ENCODE measurements at regions not wholly inside any gene's neighbourhood (a gene's known extent, or its start where the extent isn't known, plus 50 kb on each side); places are given as distances from the start of the nearest gene placed in this dataset.

DNA sequence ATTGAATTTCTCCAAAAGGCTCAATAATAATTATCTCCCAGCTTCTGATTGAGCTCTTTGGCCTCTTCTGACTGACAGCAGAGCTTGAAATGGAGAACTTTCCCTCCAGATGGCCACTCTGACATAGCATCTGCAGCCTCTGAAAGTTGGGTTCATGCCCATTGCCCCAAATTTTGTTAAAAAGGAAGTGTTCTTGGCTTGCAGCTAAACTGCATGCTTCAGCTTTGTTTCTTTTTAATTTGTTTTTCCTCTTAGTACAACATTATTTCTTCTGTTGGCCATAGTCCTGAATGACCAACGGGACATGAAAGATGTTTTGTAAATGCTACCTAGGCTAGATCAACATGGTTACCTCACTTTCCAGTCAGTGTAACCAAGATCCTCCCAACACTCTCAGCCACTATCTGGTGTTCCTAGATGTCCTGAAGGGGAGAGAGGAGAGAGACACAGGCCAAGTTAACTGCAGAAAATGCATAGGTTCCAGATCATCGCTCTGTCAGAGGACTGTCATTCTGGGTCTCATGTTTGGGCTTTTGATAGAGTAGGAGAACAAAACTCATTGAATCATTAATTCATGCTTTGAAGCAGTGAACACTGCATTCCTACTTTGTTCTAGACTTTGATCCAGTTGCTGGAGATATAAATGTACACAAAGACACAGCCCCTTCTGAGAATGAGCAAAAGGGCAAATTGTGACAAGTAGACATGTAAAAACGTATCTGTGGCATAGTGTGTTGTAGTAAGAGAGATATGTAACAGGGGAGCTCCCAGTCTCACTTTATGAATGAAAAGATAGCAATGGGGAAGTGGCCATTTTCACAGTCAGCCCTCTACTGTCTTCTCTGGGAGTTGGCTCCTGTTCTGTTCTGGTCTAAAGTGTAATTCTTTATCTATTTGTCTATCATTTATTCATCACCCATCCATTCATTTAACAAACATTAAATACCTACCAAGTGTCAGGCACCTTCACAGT, 156.2 kb downstream of the ZNF621 start:
- WGBS: 65% methylated on average over 3 of the region's 3 CpGs
- no peak for TF ChIP-seq POLR2AphosphoS5 (IDR thresholded peaks at IDR 0.05)
- TF ChIP-seq EP300 (IDR thresholded peaks at IDR 0.05): no peak

DNA sequence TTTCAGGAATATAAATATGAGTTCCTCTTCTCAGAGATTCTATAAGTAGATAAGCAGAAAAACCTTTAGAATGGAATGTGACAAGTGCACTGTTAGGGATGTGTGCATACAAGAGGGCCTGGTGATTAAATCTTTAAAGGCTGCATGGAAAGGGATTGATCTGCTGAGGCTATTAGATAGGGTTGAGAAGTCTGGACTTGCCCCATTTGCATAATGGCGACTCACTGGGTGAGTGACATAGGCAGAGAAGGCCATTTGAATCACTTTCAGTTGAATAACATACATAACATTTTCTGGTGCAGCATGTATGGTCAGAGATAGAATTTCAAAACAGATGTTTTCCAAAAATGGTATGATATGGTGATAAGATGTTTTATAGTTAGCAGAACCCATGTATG, 156.9 kb downstream of the ZNF621 start:
- intact Hi-C loops (cut with DNase I): no loop called here
- no peak overlapping the region for H3K27ac ChIP-seq (replicated peaks in 1 of 4)
- 90% methylated on average over 1 of the region's 1 CpG for WGBS
- TF ChIP-seq EP300 (IDR thresholded peaks at IDR 0.05) (no peak), POLR2A (IDR thresholded peaks at IDR 0.05; ENCODE audit: low read depth) (no peak), POLR2AphosphoS5 (IDR thresholded peaks at IDR 0.05) (no peak)
- TF ChIP-seq, protein P1, sequence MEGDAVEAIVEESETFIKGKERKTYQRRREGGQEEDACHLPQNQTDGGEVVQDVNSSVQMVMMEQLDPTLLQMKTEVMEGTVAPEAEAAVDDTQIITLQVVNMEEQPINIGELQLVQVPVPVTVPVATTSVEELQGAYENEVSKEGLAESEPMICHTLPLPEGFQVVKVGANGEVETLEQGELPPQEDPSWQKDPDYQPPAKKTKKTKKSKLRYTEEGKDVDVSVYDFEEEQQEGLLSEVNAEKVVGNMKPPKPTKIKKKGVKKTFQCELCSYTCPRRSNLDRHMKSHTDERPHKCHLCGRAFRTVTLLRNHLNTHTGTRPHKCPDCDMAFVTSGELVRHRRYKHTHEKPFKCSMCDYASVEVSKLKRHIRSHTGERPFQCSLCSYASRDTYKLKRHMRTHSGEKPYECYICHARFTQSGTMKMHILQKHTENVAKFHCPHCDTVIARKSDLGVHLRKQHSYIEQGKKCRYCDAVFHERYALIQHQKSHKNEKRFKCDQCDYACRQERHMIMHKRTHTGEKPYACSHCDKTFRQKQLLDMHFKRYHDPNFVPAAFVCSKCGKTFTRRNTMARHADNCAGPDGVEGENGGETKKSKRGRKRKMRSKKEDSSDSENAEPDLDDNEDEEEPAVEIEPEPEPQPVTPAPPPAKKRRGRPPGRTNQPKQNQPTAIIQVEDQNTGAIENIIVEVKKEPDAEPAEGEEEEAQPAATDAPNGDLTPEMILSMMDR (IDR thresholded peaks at IDR 0.05): no peak
- no peaks in the 10 kb centered on the region for H3K27me3 ChIP-seq
- H3K4me3 ChIP-seq: no peak overlapping the region
- H3K4me1 ChIP-seq: no peaks in the 10 kb centered on the region
- no peaks in the 10 kb centered on the region for H3K36me3 ChIP-seq
- H3K9me3 ChIP-seq: no peaks in the 10 kb centered on the region
- DNase-seq (ENCODE audit: extremely low spot score): no peak

More for the DNA sequence above, 156.2 kb downstream of the ZNF621 start:
- H3K4me3 ChIP-seq: no peak overlapping the region
- no peaks in the 10 kb centered on the region for H3K4me1 ChIP-seq
- H3K9me3 ChIP-seq: no peaks in the 10 kb centered on the region
- no peak overlapping the region for H3K27ac ChIP-seq (replicated peaks in 1 of 4)
- no peak for DNase-seq (ENCODE audit: extremely low spot score)
- H3K27me3 ChIP-seq: no peaks in the 10 kb centered on the region
- no peaks in the 10 kb centered on the region for H3K36me3 ChIP-seq
- intact Hi-C loops (cut with DNase I): no loop called here

DNA sequence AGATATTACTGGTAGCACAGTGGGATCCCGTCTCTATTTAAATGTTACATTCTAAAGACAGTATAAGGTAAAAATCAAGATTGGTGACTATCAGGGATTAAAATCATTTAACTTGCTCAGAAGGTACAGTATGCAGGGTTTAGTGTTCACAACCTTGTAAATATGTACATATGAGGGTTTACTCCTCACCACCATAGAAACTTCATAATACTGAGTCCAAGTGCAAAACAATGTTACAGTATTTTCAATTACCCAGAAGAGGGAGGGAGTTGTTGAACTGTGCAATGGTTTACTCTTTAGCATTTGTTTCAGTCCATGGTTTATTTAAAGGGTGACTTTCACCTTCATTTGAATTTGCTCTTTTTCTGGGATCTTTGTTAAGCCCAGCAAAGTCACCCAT, 165.1 kb downstream of the ZNF621 start:
- peaks cover 32 to 44% (median 38%) of the 10 kb centered on the region in 4 donors for H3K4me1 ChIP-seq
- H3K9me3 ChIP-seq: no peaks in the 10 kb centered on the region
- WGBS: 91% methylated on average over 1 of the region's 1 CpG
- H3K27me3 ChIP-seq: no peaks in the 10 kb centered on the region
- H3K4me3 ChIP-seq: no peak overlapping the region
- no peaks in the 10 kb centered on the region for H3K36me3 ChIP-seq
- H3K27ac ChIP-seq (replicated peaks in 1 of 4): no peak overlapping the region
- intact Hi-C loops (cut with DNase I): no loop called here
- TF ChIP-seq, protein P1 (IDR thresholded peaks at IDR 0.05): no peak
- TF ChIP-seq POLR2AphosphoS5 (IDR thresholded peaks at IDR 0.05): no peak
- no peak for TF ChIP-seq EP300 (IDR thresholded peaks at IDR 0.05)
- TF ChIP-seq POLR2A (IDR thresholded peaks at IDR 0.05; ENCODE audit: low read depth): no peak
- DNase-seq (ENCODE audit: extremely low spot score): no peak

DNA sequence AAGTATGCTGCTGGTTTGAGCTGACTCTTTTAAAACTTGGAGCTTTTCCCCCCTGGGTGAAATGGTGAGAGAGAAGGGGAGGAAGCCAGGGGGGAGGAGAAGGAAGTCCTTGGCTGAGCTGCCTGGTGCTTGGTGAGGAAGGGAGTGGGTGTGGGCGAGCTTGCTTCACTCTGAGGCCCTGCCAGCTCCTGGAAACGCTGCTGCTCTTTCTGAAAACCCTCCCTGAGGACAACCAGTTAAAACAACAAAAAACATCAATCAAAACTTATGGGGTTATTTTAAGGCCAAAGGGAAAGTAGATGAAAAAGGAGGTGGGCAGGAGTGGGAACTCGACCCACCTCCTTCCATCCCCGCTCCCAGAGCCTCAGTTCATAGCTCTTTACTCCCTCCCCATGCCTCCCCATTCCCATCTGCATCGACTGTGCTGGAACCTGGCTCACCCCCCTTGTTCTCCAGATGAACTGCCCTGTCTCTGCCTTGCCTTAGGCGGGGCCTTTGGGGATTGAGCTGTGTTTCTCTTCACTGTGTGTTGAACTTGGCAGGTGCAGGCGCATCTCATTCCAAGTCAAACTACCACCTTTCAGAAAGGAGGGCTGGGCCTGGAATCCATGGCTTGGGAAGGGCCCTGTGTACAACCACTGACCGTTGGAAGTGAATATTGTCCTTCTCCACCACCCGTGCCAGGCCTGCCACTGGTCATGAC, 166.1 kb downstream of the ZNF621 start:
- H3K9me3 ChIP-seq: no peaks in the 10 kb centered on the region
- intact Hi-C loops (cut with DNase I): no loop called here

More for the DNA sequence above, 166.1 kb downstream of the ZNF621 start:
- no peak overlapping the region for H3K4me3 ChIP-seq
- no peak for DNase-seq (ENCODE audit: extremely low spot score)
- no peaks in the 10 kb centered on the region for H3K27me3 ChIP-seq
- H3K27ac ChIP-seq (replicated peaks in 1 of 4): peak overlapping the region; percentile 50 to 76 (median 58)
- WGBS: 38% methylated on average over 7 of the region's 9 CpGs
- no peak for TF ChIP-seq POLR2AphosphoS5 (IDR thresholded peaks at IDR 0.05)
- TF ChIP-seq EP300 (IDR thresholded peaks at IDR 0.05): no peak
- TF ChIP-seq POLR2A (IDR thresholded peaks at IDR 0.05; ENCODE audit: low read depth): no peak
- TF ChIP-seq, protein P1 (IDR thresholded peaks at IDR 0.05): no peak
- peaks cover 42 to 51% (median 48%) of the 10 kb centered on the region in 4 donors for H3K4me1 ChIP-seq
- H3K36me3 ChIP-seq: no peaks in the 10 kb centered on the region
